Hepatocyte (in vitro differentiated cells): ENCODE measurements at regions not wholly inside any gene's neighbourhood (a gene's known extent, or its start where the extent isn't known, plus 50 kb on each side); places are given as distances from the start of the nearest gene placed in this dataset.

Experiments
- DNase-seq: peaks from one replicate; pipeline ENCODE4 v3.0.0-alpha.2; 2016; ENCODE audit warnings: low spot score
- H2AFZ ChIP-seq: fragments of 200-600 bp; sonication (generic); 2 replicates; pipeline ENCODE4 v1.6.0; 2016; ENCODE audit warnings: antibody characterized with exemption, mild to moderate bottlenecking
- H3K27ac ChIP-seq: fragments of 200-600 bp; sonication (generic); 2 replicates; pipeline ENCODE4 v1.5.1; 2016; ENCODE audit warnings: mild to moderate bottlenecking
- H3K27me3 ChIP-seq: fragments of 200-600 bp; sonication (generic); 2 replicates; pipeline ENCODE4 v1.6.1; 2016
- H3K36me3 ChIP-seq: fragments of 200-600 bp; sonication (generic); replicated peaks from 2 replicates; pipeline ENCODE4 v1.5.1; 2016; ENCODE audit warnings: low read depth; ENCODE audit not compliant: insufficient read depth
- H3K4me1 ChIP-seq: fragments of 200-600 bp; sonication (generic); 2 replicates; pipeline ENCODE4 v1.5.1; 2016; ENCODE audit warnings: mild to moderate bottlenecking, moderate library complexity; ENCODE audit not compliant: insufficient read depth
- H3K4me2 ChIP-seq: fragments of 200-600 bp; sonication (generic); 2 replicates; pipeline ENCODE4 v1.6.0; 2016
- H3K4me3 ChIP-seq: fragments of 200-600 bp; sonication (generic); 2 replicates; pipeline ENCODE4 v1.5.1; 2016; ENCODE audit warnings: mild to moderate bottlenecking
- H3K79me2 ChIP-seq: fragments of 200-600 bp; sonication (generic); 2 replicates; pipeline ENCODE4 v1.6.0; 2017; ENCODE audit warnings: mild to moderate bottlenecking
- H3K9me2 ChIP-seq: fragments of 200-600 bp; sonication (generic); replicated peaks from 2 replicates; pipeline ENCODE4 v1.6.0; 2017; ENCODE audit warnings: mild to moderate bottlenecking; ENCODE audit not compliant: insufficient read depth
- H3K9me3 ChIP-seq: fragments of 200-600 bp; sonication (generic); 2 replicates; pipeline ENCODE4 v1.5.1; 2016; ENCODE audit warnings: low read depth, mild to moderate bottlenecking
- H4K20me1 ChIP-seq: fragments of 200-600 bp; sonication (generic); 2 replicates; pipeline ENCODE4 v1.6.0; 2016; ENCODE audit warnings: mild to moderate bottlenecking; ENCODE audit not compliant: insufficient read depth, poor library complexity, severe bottlenecking
- CTCF ChIP-seq: fragments of 200-600 bp; sonication (generic); IDR thresholded peaks from 2 replicates; pipeline ENCODE4 v1.5.1; 2016; ENCODE audit warnings: antibody characterized with exemption, mild to moderate bottlenecking; ENCODE audit not compliant: poor library complexity
- EZH2 ChIP-seq: fragments of 200-600 bp; sonication (generic); IDR thresholded peaks from 2 replicates; pipeline ENCODE4 v1.6.1; 2016; ENCODE audit warnings: antibody characterized with exemption, mild to moderate bottlenecking, borderline replicate concordance
- EZH2phosphoT487 ChIP-seq: fragments of 200-600 bp; sonication (generic); IDR thresholded peaks from one replicate; pipeline ENCODE4 v1.6.1; 2018; ENCODE audit warnings: antibody characterized with exemption, mild to moderate bottlenecking, low read depth, moderate library complexity; ENCODE audit not compliant: unreplicated experiment, severe bottlenecking
- WGBS: methylation state at CpG from one replicate; pipeline ENCODE4 v1.1.6; 2016; ENCODE audit warnings: low lambda C conversion rate; ENCODE audit errors: missing lambda C conversion rate; 5-methylcytosine and 5-hydroxymethylcytosine counted together

DNA sequence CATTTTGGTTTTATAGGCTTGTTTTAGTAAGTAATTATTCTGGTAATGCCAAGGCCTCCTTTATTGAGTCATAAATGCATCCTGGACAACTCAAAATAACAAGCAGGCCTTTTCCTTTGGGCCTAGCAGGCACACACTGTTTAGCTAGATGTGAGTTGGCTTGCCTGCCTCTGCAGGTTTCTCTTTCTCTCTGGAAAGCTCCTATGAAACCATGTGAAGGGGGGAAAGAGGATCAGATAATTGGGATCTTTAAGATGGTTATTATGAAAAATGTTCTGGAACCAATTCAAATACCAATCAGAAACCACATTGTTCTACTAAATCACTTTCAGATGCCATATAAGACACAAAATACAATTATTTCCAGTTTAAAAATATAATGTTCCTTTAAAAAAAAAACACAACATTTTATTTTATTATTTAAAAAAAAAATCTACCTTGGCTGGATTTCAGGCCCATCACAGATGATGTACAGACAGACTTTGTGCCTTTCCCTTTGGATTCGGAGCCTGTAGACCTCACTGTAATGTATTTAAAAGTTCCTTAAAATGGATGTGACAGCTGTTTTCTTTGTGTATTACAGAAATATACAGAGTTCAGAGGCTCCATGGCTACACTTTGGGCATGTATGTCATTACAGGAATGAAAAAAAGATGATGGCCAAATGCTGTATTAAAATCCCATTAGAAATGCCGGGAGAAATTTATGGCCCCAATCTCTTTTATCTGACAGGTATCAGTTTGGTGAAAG lies 80.2 kb downstream of the NTMT2 start:
- no peaks in the 10 kb centered on the region for H3K79me2 ChIP-seq
- no peaks in the 10 kb centered on the region for H3K27me3 ChIP-seq
- TF ChIP-seq CTCF = no peak
- TF ChIP-seq EZH2 = no peak
- TF ChIP-seq EZH2phosphoT487 = no peak
- H3K4me1 ChIP-seq = no peaks in the 10 kb centered on the region
- no peak overlapping the region for H2AFZ ChIP-seq
- H4K20me1 ChIP-seq = no peaks in the 10 kb centered on the region
- H3K4me2 ChIP-seq = no peak overlapping the region
- H3K9me2 ChIP-seq = no peaks in the 10 kb centered on the region
- DNase-seq = peak; percentile 11
- no peaks in the 10 kb centered on the region for H3K9me3 ChIP-seq
- WGBS = 46% methylated on average over 2 of the region's 2 CpGs
- H3K27ac ChIP-seq = peak overlapping the region; percentile 33
- H3K36me3 ChIP-seq = no peaks in the 10 kb centered on the region
- no peak overlapping the region for H3K4me3 ChIP-seq

DNA sequence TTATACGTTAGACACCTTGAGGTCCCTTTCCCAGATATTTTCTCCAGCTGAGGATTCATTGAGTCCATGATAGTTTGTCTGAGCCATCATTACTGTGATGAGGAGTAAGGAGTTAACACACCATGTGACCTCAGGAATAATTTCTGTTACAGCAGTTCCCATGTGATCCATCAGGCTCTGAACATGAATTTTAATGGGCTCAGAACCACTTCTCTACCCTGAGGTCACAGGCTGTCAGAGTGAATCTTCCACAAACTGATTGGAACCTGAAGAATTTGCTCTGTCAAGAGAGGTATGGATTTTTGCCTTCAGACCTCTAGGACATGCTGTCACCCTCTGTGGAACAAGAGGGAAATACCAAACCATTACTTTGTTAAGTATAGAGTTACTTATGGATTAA lies 81.0 kb downstream of the NTMT2 start:
- Histone ChIP-seq H3K79me2 (no peaks in the 10 kb centered on the region), H3K9me3 (no peaks in the 10 kb centered on the region), H3K36me3 (no peaks in the 10 kb centered on the region), H3K4me2 (no peak overlapping the region), H3K27me3 (no peaks in the 10 kb centered on the region), H3K9me2 (no peaks in the 10 kb centered on the region), H3K4me3 (no peak overlapping the region), H2AFZ (no peak overlapping the region), H4K20me1 (no peaks in the 10 kb centered on the region), H3K27ac (no peak overlapping the region), H3K4me1 (no peaks in the 10 kb centered on the region)
- DNase-seq = no peak
- no peak for TF ChIP-seq CTCF
- TF ChIP-seq EZH2 = no peak
- TF ChIP-seq EZH2phosphoT487 = no peak
- 79% methylated on average over 1 of the region's 1 CpG for WGBS

DNA sequence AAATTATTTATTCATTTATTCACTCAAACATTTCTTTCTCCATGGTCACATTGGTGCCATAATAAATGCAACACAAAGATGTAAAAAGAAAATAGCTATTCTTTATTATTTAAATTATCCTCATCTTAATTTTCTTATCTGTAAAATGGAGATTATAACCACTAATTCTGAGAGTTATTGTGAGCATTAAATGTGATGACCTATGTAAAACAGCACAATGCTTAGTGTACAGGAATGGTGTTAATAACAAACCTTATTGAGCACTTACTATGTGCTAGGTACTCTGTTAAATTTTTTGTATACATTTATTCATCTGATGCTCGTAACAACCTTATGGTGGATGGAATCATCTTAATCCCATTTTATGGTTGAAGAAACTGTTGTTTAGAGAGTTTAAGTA lies 84.6 kb downstream of the NTMT2 start:
- Histone ChIP-seq H3K27me3 (no peaks in the 10 kb centered on the region), H3K9me2 (no peaks in the 10 kb centered on the region), H3K4me1 (no peaks in the 10 kb centered on the region), H3K79me2 (no peaks in the 10 kb centered on the region), H4K20me1 (no peaks in the 10 kb centered on the region), H3K4me2 (no peak overlapping the region), H3K4me3 (no peak overlapping the region), H3K9me3 (no peaks in the 10 kb centered on the region), H3K27ac (no peak overlapping the region), H2AFZ (no peak overlapping the region), H3K36me3 (no peaks in the 10 kb centered on the region)
- no peak for DNase-seq
- 56% methylated on average over 1 of the region's 1 CpG for WGBS
- TF ChIP-seq EZH2 (no peak), EZH2phosphoT487 (no peak), CTCF (no peak)
